ENCODE measurements at regions not wholly inside any gene's neighbourhood (a gene's known extent, or its start where the extent isn't known, plus 50 kb on each side); places are given as distances from the start of the nearest gene placed in this dataset.

- TF ChIP-seq CTCF (IDR thresholded peaks at IDR 0.05) (no peak), EZH2 (IDR thresholded peaks at IDR 0.05) (no peak), EZH2phosphoT487 (IDR thresholded peaks at IDR 0.05) (no peak)
Observed at GRCh38 chr3:28727307-28727706, 378.7 kb upstream of the AZI2 start.
